ENCODE measurements at regions not wholly inside any gene's neighbourhood (a gene's known extent, or its start where the extent isn't known, plus 50 kb on each side); places are given as distances from the start of the nearest gene placed in this dataset.
"Not testable (repeated sequence)": the region's sequence is repeated elsewhere in the genome, so short reads cannot be mapped to it uniquely, and the experiment has no call there.

DNA sequence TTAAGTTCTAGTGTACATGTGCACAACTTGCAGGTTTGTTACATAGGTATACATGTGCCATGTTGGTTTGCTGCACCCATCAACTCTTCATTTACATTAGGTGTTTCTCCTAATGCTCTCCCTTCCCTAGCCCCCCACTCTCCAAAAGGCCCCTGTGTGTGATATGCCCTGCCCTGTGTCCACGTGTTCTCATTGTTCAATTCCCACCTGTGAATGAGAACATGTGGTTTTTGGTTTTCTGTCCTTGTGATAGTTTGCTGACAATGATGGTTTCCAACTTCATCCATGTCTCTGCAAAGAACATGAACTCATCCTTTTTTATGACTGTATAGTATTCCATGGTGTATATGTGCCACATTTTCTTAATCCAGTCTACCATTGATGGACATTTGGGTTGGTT is 189.5 kb upstream of the TMEFF2 start:
- TF ChIP-seq, protein P1, sequence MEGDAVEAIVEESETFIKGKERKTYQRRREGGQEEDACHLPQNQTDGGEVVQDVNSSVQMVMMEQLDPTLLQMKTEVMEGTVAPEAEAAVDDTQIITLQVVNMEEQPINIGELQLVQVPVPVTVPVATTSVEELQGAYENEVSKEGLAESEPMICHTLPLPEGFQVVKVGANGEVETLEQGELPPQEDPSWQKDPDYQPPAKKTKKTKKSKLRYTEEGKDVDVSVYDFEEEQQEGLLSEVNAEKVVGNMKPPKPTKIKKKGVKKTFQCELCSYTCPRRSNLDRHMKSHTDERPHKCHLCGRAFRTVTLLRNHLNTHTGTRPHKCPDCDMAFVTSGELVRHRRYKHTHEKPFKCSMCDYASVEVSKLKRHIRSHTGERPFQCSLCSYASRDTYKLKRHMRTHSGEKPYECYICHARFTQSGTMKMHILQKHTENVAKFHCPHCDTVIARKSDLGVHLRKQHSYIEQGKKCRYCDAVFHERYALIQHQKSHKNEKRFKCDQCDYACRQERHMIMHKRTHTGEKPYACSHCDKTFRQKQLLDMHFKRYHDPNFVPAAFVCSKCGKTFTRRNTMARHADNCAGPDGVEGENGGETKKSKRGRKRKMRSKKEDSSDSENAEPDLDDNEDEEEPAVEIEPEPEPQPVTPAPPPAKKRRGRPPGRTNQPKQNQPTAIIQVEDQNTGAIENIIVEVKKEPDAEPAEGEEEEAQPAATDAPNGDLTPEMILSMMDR (conservative IDR thresholded peaks at IDR 0.05; ENCODE audit: low read depth, low read length) = not testable (repeated sequence)
- TF ChIP-seq EZH2 (IDR thresholded peaks at IDR 0.05; ENCODE audit: borderline replicate concordance, low read depth, low read length, poor library complexity, severe bottlenecking) = not testable (repeated sequence)
